Transverse colon (tissue), 4 donors: ENCODE measurements at regions not wholly inside any gene's neighbourhood (a gene's known extent, or its start where the extent isn't known, plus 50 kb on each side); places are given as distances from the start of the nearest gene placed in this dataset.

Experiments used
- DNase-seq: peaks from one replicate; pipeline ENCODE4 v3.0.0-alpha.2; 2019
- H3K27ac ChIP-seq, 4 donors: fragments of 200-600 bp; sonication (generic); 2 replicates each; pipeline ENCODE4 v1.5.1; 2016 to 2018; ENCODE audit warnings: inconsistent platforms in 4 of 4
- H3K27me3 ChIP-seq: fragments of 200-600 bp; sonication (generic); 2 replicates; pipeline ENCODE4 v1.5.1; 2017; ENCODE audit warnings: inconsistent platforms
- H3K36me3 ChIP-seq, 4 donors: fragments of 200-600 bp; sonication (generic); 2 replicates each; pipeline ENCODE4 v1.5.1; 2017 to 2019; ENCODE audit warnings: inconsistent platforms in 4 of 4
- H3K4me1 ChIP-seq, 4 donors: fragments of 200-600 bp; sonication (generic); 2 replicates each; pipeline ENCODE4 v1.5.1; 2017 to 2020; ENCODE audit warnings: inconsistent platforms in 4 of 4
- H3K4me3 ChIP-seq, 4 donors: fragments of 200-600 bp; sonication (generic); 1 replicate in 1 of 4; 2 replicates in 3 of 4; pipeline versions ENCODE4 v1.5.1 to v1.6.1; 2017 to 2019; ENCODE audit warnings: inconsistent platforms in 4 of 4
- H3K9me3 ChIP-seq, 2 donors: fragments of 200-600 bp; sonication (generic); 2 replicates each; pipeline ENCODE4 v1.5.1; 2017 to 2019; ENCODE audit warnings: inconsistent platforms in 2 of 2
- EP300 ChIP-seq: sonication (generic); formaldehyde crosslinking; IDR thresholded peaks from one replicate; pipeline ENCODE4 v1.6.1; 2017; ENCODE audit warnings: antibody characterized with exemption, low read depth
- POLR2A ChIP-seq: fragments of 450-650 bp; IDR thresholded peaks from one replicate; pipeline ENCODE4 v1.6.1; 2016; ENCODE audit warnings: antibody characterized with exemption, mild to moderate bottlenecking, moderate library complexity
- POLR2AphosphoS5 ChIP-seq, 3 donors: sonication (generic); formaldehyde crosslinking; IDR thresholded peaks; one replicate each; pipeline ENCODE4 v1.6.1; 2016; ENCODE audit warnings: antibody characterized with exemption in 3 of 3
- WGBS, 2 donors: methylation state at CpG; one replicate each; pipeline ENCODE4 v1.1.5; 2018; ENCODE audit warnings: low coverage in 1 of 2; 5-methylcytosine and 5-hydroxymethylcytosine counted together
- in situ Hi-C, 4 donors: fragments of 200-750 bp; cut with MboI; loops; one replicate each; pipeline versions ENCODE4 v1.15.0 to v1.15.1; 2017; ENCODE audit warnings: low sequenced_read_pairs in 3 of 4, low pct_ligation_motif_present in 1 of 4, low pct_unique_long_range_greater_than_20kb in 1 of 4
- intact Hi-C: fragments of 100-400 bp; cut with DNase I; formaldehyde crosslinking; loops from one replicate; pipeline ENCODE4 v1.15.1; 2023; ENCODE audit warnings: low total_unique reads
- TF ChIP-seq, protein P1 (sequence below), 5 experiments: fragments of 200-600 bp in 3 of 5; fragments of 450-650 bp in 2 of 5; sonication (generic) in 3 of 5; IDR thresholded peaks; 1 replicate in 2 of 5; 2 replicates in 3 of 5; pipeline ENCODE4 v1.5.1; 2016 to 2017; ENCODE audit warnings: antibody characterized with exemption in 5 of 5, inconsistent platforms in 3 of 5, mild to moderate bottlenecking in 2 of 5, moderate library complexity in 1 of 5

DNA sequence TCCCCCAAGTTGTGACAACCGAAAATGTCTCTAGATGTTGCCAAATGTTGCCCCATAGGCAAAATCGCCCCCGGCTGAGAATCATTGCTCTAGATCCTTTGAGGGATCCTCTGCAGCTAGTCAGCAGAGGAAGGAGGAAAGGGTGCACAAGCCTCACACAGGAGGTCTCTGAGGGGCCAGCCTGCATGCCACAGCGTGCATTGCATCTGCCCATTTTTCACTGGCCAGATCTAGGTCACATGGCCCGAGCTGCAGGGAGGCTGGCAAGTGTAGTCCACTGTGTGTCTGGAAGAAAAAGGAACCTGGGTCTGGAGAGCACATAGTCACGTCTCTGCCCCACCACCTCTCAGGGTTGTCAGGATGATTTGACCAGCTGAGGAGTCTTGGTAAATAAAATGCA, 138.2 kb downstream of the CCT6B start:
- H3K9me3 ChIP-seq, result no peaks in the 10 kb centered on the region
- TF ChIP-seq POLR2A (no peak), POLR2AphosphoS5 (IDR thresholded peaks at IDR 0.05) (no peak), EP300 (no peak)
- TF ChIP-seq, protein P1, sequence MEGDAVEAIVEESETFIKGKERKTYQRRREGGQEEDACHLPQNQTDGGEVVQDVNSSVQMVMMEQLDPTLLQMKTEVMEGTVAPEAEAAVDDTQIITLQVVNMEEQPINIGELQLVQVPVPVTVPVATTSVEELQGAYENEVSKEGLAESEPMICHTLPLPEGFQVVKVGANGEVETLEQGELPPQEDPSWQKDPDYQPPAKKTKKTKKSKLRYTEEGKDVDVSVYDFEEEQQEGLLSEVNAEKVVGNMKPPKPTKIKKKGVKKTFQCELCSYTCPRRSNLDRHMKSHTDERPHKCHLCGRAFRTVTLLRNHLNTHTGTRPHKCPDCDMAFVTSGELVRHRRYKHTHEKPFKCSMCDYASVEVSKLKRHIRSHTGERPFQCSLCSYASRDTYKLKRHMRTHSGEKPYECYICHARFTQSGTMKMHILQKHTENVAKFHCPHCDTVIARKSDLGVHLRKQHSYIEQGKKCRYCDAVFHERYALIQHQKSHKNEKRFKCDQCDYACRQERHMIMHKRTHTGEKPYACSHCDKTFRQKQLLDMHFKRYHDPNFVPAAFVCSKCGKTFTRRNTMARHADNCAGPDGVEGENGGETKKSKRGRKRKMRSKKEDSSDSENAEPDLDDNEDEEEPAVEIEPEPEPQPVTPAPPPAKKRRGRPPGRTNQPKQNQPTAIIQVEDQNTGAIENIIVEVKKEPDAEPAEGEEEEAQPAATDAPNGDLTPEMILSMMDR (IDR thresholded peaks at IDR 0.05), result no peak
- intact Hi-C loops, result no loop called here
- in situ Hi-C loops, result no loop called here
- no peaks in the 10 kb centered on the region for H3K36me3 ChIP-seq
- no peak overlapping the region for H3K27ac ChIP-seq
- H3K4me3 ChIP-seq, result no peak overlapping the region
- 43% methylated on average over 6 of the region's 6 CpGs; no CpG with 5 or more reads in 1 of the 2 donors for WGBS, 2 donors
- H3K4me1 ChIP-seq, result no peaks in the 10 kb centered on the region
- no peak for DNase-seq
- H3K27me3 ChIP-seq, result no peaks in the 10 kb centered on the region

GRCh38 chr17:34822007-34822739, 139.1 kb downstream of the CCT6B start:
- H3K9me3 ChIP-seq, result no peaks in the 10 kb centered on the region

DNA sequence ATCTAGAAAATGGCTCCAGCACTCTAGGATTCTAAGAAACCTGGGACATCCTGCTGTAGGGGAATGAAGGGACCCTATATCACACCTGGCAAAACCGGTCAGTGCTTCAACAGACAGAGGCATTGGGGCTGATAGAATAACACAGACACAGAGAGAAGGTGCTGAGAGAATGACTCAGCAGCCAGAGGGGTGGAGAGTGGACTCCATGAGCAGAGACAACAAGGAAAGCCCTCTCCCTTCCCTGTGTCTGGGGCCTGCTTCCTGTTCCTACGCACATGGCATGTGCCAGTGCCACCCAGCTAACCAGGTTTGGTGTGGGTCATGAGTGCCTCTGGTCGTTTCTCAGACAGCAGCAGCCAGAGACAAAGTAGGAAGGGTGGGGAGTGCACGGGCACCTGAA, 140.3 kb downstream of the CCT6B start:
- in situ Hi-C loops, result no loop called here
- H3K36me3 ChIP-seq, result no peaks in the 10 kb centered on the region
- no peaks in the 10 kb centered on the region for H3K4me1 ChIP-seq
- no peak overlapping the region for H3K4me3 ChIP-seq
- no peak overlapping the region for H3K27ac ChIP-seq
- no peaks in the 10 kb centered on the region for H3K27me3 ChIP-seq
- H3K9me3 ChIP-seq, result no peaks in the 10 kb centered on the region
- TF ChIP-seq, protein P1 (IDR thresholded peaks at IDR 0.05), result no peak
- no peak for TF ChIP-seq POLR2AphosphoS5 (IDR thresholded peaks at IDR 0.05)
- no peak for TF ChIP-seq EP300
- no peak for TF ChIP-seq POLR2A
- intact Hi-C loops, result no loop called here
- no peak for DNase-seq
- WGBS, 2 donors, result 27 to 29% methylated on average over 2 to 4 of the region's 4 CpGs

More at GRCh38 chr17:34822007-34822739, 139.1 kb downstream of the CCT6B start:
- no peak for DNase-seq
- H3K27ac ChIP-seq, result no peak overlapping the region
- TF ChIP-seq POLR2AphosphoS5 (IDR thresholded peaks at IDR 0.05) (no peak), EP300 (no peak), POLR2A (no peak)
- TF ChIP-seq, protein P1 (IDR thresholded peaks at IDR 0.05), result no peak
- intact Hi-C loops, result no loop called here
- WGBS, 2 donors, result 55 to 100% methylated on average over 1 to 10 of the region's 10 CpGs
- H3K4me1 ChIP-seq, result no peaks in the 10 kb centered on the region
- H3K36me3 ChIP-seq, result no peaks in the 10 kb centered on the region
- no peaks in the 10 kb centered on the region for H3K27me3 ChIP-seq
- H3K4me3 ChIP-seq, result no peak overlapping the region
- in situ Hi-C loops, result no loop called here

DNA sequence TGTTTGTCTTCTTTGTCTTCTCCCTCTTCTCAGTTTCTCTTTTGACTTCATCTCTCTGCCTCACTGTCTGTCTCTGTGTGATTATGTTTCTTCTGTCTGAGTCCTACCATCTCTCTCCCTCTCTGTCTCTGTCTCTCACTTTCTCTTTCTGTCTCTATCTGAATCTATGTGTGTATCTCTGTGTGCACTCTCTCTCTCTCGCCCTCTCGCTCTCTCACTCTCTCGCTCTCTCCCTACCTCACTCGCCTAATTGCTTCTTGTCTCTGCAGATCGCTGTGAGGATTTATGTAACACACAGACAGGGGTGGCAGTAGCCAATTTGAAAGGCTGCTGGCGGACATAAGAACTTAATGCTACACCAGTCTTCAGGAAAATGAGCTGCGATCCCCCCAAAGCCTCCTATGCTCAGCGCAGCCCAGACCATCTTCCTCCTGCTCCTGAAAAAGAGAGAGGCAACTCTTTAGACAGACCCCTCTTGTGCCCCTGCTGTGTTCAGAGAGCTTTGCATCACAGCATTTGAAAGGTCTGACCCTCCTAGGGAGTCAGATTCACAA, 140.9 kb downstream of the CCT6B start:
- Histone ChIP-seq H3K27me3 (no peaks in the 10 kb centered on the region), H3K9me3 (no peaks in the 10 kb centered on the region), H3K36me3 (no peaks in the 10 kb centered on the region), H3K4me1 (no peaks in the 10 kb centered on the region), H3K27ac (no peak overlapping the region), H3K4me3 (no peak overlapping the region)
- TF ChIP-seq, protein P1 (IDR thresholded peaks at IDR 0.05), result no peak
- TF ChIP-seq POLR2A (no peak), EP300 (no peak), POLR2AphosphoS5 (IDR thresholded peaks at IDR 0.05) (no peak)
- in situ Hi-C loops (no loop called here), intact Hi-C loops (no loop called here)
- 34 to 55% methylated on average over 5 to 8 of the region's 8 CpGs for WGBS, 2 donors
- DNase-seq, result no peak
